ELF-1 (cell line): ENCODE measurements at regions not wholly inside any gene's neighbourhood (a gene's known extent, or its start where the extent isn't known, plus 50 kb on each side); places are given as distances from the start of the nearest gene placed in this dataset.
"Not testable (repeated sequence)": the region's sequence is repeated elsewhere in the genome, so short reads cannot be mapped to it uniquely, and the experiment has no call there.

Source experiments
- DNase-seq: peaks from one replicate; pipeline ENCODE4 v3.0.0-alpha.2; 2016; ENCODE audit warnings: low read depth, low spot score

DNA sequence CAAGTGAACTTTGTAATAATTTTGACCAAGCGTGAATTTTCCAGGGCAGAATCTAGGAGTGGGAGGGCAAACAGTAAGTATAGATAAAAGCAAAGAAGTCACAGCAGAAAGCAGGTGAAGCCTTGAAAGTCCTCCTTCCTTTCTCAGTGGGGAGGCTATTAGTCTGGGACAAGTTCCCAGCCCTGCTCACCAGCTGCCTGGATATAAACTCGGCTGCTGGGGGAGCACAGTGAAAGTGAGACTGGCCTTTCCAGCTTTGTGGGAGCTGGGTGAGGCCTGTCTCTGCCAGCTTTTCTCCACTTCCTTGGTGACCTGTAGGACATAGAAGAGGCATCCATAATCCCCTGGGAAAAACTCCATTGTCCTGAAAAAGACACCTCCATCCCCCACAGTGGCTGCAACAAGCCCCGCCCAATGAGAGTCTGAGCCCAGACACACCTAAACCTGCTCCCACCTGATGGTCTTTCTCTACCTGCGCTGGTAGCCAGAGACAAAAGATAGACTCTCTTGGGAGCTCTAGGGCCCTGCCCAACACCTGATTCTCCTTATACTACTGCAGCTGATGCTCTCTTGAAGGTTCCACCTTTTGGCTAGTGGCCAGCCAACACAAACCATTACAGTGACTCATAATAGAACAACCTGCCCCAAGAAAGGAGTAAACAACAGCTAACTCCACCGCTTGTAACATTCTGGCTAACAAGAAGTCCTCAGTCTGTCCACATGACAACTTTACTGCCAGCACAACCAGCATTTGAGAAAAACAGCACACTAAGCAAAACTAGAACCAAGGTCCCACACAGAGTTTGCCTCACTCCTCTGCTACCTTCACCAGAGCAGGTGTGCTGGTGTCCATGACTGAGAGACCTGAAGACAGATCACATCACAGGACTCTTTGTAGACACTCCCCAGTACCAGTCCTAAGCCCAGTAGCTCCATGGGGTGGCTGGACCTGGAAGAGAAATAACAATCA is 252.2 kb upstream of the SLITRK6 start:
- DNase-seq: peak; percentile 4

DNA sequence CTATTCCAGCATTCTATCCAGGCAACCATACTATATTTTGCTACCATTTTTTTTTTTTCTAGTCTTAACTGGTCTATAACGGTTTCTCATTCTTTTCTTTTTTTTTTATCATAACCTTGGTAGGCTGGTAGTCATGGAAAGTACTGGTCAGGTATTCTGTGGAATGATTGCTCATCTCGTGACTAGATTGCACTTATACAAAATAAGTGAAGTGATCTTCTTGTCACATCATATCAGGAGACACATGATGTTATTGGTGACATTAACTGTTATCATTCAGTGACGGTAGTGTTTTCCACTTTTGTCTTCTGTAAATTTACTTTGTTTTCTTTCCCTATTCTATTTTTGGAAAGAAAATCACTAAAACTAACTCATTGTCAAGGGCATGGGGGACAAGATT is 239.3 kb upstream of the SLITRK6 start:
- no peak for DNase-seq

DNA sequence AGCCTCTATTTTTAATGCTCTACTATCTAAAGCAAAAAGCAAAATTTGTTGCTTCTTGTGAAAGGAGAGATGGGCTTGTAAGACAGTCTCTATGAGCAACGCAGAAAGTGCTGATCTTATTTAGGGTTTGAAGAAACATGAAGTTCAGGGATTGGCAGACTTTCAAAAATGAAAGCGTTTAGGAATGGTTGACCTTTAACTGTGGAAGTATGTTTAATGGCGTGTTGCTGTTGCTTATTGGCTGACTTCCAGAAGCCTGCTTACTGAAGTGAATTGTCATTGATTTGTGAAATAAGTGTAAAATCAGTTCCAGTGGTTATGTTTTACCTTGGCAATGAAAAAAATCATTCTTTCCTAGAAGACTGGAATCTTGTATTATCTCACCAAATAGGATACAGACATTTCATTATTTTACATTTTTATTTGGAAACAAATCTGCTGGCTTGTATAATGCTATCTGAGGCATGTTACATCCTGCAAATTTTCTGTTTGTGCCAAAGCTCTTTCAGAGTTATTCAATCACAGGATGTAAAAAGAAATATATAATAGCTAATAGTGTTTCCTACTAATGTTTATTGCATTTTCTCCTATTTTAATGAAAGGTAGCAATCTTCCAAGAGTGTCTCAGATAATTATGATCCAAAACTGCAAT is 221.3 kb upstream of the SLITRK6 start:
- no peak for DNase-seq

DNA sequence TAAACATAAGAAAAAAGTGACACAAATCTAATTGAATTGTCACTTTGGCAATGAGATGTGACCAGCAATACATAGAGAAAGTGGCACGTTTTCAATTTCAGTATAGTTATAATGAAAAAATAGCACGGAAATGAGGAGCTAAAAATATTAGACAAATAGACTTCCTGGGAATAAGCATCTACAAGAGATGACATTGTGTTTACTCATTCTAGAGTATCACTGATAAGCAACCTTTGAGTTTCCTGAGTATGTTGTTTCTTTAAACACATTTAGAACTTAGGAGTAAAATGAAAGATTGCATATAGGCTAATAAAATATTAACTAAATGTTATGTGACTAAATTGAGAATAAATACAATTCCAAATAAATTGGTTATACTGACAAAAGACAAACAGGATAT is 207.1 kb upstream of the SLITRK6 start:
- no peak for DNase-seq

DNA sequence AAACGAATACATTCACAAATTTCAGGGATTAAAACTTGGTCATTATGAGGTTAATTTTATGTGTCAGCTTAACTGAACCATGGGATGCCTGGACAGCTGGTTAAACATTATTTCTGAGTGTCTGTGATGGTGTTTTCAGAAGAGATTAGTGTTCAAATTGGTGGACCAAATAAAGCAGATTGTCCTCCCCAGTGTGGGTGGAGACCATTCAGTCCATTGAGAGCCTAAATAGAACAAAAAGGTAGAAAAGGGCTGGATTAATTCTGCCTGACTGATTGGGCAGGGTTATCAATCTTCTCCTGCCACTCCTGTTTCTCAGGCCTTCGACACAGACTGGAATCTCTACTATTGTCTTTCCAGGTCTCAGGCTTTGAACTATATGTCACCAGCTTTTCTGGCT is 203.8 kb upstream of the SLITRK6 start:
- DNase-seq: peak; percentile 13

DNA sequence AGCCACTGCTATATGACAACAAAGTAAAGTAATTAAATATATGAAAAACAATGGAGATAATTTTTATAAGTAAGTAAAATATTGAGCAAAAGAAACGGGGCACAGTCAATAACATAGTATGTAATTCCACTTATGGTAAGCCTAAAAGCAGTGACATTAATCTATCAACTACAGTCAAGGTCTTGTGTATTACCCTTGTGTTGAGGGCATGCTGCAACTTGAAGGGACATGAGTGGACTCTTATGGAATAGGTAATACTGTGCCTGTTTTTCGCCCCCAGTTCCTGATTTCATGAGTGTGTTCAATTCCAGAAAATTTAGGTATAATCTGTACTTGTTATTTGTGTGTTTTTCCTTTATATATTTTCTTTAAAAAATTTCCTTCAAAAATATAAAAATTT is 201.3 kb upstream of the SLITRK6 start:
- no peak for DNase-seq

DNA sequence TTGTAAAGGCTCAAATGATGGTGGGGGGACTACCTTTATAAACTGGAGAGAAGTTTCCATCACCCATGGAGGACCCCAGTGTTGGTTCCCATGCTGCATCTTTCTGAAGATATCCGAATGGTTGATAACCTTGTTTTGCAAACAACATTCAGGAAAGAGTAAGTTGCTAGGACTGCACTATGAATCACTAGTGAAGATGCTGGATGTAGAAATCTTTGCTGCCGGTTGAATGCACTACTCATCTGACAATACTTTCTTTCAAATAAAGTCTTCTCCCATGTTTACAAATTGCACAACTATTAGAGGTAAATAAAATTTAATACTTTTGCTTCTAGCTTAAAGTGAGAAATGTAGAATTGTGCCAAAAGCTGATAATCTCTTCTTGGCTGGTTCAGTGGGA is 198.4 kb upstream of the SLITRK6 start:
- DNase-seq: no peak

DNA sequence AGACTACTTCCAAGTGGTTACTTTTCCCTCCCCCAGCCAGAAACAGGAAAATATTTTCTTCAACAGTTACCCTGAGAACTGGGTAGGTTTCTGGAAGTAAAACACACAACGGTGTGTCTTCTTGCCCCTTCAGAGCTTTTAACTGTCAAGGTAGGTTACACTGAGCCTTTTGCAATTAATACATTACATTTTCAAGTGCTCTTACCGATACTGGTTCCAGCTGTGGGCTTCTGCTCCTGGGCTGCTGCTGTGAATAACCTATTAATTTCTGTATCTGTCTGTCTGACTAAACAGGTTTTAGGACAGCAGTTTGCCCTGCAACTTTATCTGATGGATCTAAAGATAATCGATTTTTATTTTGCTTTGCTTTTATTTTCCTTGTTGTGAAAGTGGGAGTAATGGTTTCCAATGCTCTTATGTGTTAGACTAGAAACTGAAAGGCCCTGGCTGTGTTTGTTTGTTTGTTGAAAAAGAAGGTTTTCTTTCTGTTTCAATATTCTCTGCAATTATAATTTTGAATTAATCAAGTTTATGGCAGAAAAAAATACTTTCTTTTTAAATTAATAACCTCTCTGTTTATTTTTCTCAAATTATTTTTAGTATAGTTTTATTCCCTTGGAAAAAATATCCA is 196.7 kb upstream of the SLITRK6 start:
- DNase-seq: no peak

DNA sequence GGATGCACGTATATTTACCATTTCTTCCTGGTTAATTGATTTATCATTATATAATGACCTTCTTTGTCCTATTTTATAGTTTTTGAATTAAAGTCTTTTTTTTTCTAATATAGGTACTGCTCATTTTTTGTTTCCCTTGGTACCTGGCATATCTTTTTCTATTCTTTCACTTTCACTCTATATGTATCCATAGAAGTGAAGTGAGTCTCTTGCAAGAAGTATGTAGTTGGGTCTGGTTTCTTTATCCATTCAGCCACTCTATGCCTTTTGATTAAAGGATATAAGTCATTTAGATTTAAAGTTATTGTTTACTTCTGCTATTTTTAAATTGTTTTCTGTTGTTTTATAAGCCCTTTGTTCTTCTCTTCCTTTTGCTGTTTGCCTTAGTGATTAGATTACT is 194.3 kb upstream of the SLITRK6 start:
- no peak for DNase-seq

DNA sequence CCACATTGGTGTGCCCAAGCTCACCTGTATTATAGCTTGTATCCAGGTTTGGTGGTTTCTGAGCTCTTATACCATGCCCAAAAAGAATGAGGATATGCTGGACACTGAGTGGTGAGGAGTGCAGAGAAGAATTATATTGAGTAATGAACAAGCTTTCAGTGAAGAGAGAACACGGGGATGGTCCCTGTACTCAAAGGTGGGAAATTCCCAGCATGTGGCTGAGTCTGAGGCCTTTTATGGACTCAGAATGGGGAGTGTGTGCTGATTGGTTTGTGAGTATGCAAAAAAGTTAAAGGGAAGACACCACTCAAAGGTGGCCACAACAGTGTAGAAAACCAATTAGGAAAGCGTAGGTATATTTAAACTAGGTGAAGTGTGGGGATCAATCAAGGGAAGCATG is 191.2 kb upstream of the SLITRK6 start:
- no peak for DNase-seq

DNA sequence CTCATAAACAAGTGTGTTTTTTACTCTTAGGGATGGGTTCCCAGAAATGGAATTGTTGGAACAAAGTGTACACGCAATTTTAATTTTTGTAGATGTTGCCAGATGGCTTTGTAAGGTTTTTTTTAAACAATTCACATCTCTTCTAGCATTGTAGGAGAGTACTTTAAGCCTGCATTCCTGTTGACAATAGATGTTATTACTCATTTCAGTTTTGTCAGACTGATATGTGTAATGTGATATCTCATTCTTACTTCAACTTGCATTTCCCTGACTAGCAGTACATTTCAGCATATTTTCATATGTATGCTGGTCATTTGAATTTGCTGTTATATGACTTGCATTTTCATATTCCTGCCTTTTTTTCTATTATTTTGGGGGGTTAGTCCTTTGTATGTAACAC is 186.6 kb upstream of the SLITRK6 start:
- no peak for DNase-seq

DNA sequence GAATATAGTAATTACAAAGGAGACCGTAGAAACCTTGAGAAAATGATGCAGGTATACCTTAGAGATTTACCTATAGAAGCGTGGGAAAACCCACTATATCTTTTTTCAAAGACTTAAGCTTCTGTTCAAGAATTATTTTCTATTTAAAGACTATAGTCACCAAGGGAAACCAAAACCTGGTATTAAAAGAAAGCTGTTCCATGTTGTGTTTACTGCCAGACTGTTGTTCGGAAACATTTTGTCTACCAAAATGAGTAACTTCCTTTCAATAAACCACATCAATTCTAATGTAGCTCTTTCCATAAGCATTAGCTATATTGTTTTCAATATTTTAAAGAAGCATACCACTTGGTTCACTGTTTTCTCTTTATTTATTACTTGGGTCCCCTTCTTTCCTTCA is 182.9 kb upstream of the SLITRK6 start:
- no peak for DNase-seq

DNA sequence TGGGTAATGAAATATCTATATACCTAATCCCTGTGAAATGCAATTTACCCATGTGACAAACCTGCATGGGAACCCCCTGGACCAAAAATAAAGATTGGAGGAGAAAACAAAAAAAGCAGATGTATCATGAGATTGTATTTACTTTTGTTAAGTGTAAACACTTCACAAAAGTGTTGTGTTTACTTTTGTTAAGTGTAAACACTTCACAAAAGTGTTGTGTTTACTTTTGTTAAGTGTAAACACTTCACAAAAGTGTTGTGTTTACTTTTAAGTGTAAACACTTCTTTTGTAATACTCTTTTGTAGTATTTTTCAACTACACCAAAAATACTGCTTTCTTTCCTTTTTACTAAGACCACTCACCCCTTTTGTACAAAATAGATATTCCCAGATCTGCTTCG is 181.2 kb upstream of the SLITRK6 start:
- not testable (repeated sequence) for DNase-seq

DNA sequence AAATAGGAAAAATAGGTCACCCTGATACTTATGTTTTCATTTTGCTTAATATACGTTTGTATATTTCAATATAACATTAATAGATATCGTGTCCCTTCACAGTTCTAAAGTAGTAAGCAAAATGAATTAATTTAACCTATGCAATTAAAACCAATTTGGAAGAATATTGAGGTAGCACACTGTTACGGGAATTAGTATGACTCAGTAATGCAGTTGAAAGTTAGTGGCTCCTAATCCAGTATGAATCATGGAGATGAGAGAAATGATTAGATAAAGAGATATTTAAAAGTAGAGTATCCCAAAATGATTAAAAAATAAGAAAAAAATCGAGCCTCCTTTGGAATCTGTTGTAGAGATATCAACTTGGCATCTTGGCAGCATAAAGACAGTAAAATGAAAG is 177.0 kb upstream of the SLITRK6 start:
- DNase-seq: no peak

DNA sequence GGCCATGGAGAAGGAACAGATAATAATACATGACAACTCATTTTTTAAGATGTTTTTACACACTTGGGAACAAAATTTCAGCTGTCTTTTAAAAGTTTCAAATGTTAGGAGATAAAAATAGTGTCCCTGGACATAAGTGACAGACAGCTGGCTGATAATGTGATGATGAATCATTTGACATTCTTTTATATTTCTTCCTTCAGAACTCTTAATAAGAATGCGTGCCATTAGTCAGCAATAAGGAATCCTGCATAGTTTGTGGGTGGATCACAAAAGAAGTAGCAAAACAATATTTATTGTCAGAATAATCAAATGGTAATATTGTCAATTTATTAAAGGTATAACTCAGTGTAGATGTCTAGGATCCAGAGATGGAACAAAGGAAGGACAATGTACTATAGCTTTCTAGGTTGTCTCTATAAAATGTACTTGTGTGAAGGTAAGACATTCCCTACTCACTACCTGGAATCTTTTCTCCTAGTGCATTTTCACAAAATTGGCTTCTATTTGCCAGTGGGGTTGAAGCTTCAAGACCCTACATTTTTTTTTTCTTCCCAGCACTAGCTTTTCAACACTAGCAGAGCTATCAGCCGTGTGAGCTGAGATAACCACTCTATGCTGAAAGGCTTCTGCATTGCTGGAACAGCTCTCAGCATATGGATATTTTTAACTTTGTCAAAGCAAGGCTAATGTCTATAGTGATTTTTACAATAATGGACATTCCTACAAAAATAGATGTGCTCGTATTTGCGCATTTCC is 175.6 kb upstream of the SLITRK6 start:
- no peak for DNase-seq

DNA sequence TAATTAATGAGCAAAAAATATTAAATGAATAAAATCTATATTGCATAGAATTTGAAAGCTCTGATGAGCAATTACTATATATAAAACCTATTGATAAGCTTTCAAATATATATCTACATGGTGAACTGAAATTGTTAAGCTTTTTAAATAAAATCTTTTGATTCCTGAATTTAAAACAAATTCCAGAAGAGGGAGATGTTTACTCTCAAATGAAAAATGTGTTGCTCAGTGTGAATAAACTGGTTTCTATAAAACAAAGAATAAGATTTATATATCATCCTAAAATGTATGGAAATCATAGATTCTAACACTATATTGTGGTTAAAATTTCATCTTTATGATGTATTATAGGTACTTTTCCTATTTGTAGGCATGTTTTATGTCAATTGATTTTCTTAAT is 171.5 kb upstream of the SLITRK6 start:
- no peak for DNase-seq

DNA sequence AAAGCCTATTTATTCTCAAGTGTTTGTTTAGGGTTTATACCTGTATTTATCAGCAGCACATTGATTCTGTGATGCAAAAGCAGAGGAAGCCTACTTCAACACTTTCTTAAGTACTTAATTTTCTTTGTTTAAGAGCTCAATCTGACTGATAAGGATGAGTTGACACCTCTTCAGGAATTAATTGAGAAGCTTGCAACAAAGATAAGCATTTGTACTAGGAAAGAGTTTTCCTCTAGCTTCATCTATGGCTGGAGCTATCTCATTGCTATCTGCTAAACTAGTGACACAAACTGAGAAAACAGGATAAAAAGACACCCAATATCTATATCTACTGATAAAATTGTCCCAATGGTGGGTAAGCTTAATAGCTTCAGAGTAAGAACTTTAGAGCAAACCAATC is 170.1 kb upstream of the SLITRK6 start:
- DNase-seq: no peak

DNA sequence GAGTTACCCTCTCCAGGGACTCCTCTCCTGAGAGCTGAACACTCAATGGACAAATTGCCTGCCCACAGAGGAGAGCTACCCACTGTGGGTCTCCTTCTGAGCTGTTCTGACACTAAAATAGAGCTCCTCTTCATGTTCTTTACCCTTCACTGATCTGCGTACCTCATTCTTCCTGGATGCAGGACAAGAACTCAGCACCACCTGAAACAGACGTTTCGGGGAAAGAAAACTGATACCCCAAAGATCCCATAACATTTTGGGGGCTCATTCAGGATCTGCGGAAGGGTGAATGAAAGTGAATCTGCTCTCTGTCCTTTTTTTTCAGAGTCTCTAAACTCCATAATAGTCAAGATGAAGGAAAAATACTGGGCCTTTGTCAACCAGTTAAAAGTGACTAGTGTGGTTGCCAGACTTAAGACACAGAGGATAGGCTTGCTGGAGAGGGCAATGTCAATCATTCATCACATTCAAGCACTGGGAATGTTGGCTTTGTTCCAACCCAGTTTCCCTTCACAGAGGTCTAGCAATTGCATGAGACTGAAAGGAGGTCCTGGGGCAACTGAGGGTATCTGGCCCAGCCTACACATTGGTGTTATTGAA is 136.7 kb upstream of the SLITRK6 start:
- DNase-seq: no peak

DNA sequence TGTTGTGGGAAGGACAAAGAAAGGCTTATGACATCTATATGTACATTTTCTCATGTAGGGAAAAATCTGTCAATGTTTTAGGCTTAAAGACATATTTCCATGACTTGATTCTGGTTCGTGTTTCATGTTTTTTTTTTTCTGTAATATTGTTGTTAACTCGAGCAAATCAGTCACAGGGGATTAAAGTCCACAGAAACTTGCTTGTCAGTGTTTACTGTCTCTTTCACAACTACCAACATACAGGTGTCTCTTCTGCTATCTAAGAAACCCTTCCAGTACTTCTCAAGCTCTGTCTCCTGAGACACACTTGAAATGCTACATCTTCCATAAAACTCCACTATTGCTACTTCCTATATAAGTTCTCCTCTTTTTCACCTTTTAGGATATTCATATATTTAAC is 130.9 kb upstream of the SLITRK6 start:
- DNase-seq: no peak

DNA sequence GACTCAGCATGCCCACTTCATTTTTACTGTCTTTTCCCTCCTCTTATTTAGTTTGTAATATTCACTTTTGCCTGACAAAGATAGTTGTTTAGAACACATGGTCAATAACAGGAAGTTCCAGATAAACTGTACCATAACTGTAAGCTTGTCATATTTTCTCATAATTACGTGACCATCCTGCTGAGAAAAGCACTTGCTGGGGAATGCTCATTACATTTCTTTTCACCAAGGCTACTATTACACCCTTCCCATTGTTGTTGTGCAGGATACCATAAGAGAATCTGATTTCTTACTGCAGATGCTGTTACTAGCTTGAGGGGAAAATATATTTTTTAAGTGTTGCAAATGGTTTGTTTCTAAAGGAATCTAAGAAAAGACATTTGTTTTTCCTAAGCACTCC is 111.7 kb upstream of the SLITRK6 start:
- no peak for DNase-seq

DNA sequence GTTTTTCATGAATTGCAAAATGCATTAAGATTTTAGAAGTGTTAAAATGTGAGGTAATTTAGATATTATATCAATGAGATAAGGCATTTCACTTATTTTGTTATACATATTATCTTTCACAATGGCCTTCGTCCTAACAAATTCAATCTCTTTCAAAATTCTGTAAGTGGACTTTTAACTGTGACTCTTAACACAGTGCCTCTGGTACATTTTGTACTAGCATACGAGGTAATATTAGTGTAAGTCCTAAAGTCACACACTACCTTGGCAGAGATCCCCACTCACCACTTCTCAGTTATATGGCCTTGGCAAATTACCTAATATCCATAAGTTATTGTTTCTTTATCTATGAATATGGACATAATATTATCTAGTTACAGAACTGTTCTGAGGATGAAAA is 101.3 kb upstream of the SLITRK6 start:
- DNase-seq: no peak
